Adipocyte (in vitro differentiated cells): ENCODE measurements at regions not wholly inside any gene's neighbourhood (a gene's known extent, or its start where the extent isn't known, plus 50 kb on each side); places are given as distances from the start of the nearest gene placed in this dataset.

Experiments used
- DNase-seq: peaks from one replicate; pipeline ENCODE4 v3.0.0-alpha.2; 2015; ENCODE audit warnings: low read depth
- H3K27me3 ChIP-seq: replicated peaks from 2 replicates; pipeline ENCODE4 v1.7.0; 2013; ENCODE audit warnings: mild to moderate bottlenecking, low read length, moderate library complexity; ENCODE audit not compliant: control insufficient read depth, insufficient read depth
- H3K36me3 ChIP-seq: 2 replicates; pipeline ENCODE4 v1.7.0; 2013; ENCODE audit warnings: low read length, mild to moderate bottlenecking, moderate library complexity; ENCODE audit not compliant: control insufficient read depth, insufficient read depth, severe bottlenecking
- H3K4me1 ChIP-seq: 2 replicates; pipeline ENCODE4 v1.7.0; 2013; ENCODE audit warnings: mild to moderate bottlenecking, low read length, moderate library complexity; ENCODE audit not compliant: control insufficient read depth, insufficient read depth
- H3K4me3 ChIP-seq: 2 replicates; pipeline ENCODE4 v1.7.0; 2013; ENCODE audit warnings: mild to moderate bottlenecking, low read length, moderate library complexity
- H3K9ac ChIP-seq: 2 replicates; pipeline ENCODE4 v1.7.0; 2013; ENCODE audit warnings: mild to moderate bottlenecking, low read length, moderate library complexity
- H3K9me3 ChIP-seq: 2 replicates; pipeline ENCODE4 v1.7.0; 2013; ENCODE audit warnings: mild to moderate bottlenecking, low read length, moderate library complexity; ENCODE audit not compliant: control insufficient read depth

GRCh38 chr6:94227741-94228140, 808.4 kb upstream of the EPHA7 start:
- Histone ChIP-seq H3K36me3 (no peaks in the 10 kb centered on the region), H3K9me3 (no peaks in the 10 kb centered on the region), H3K4me3 (no peak overlapping the region), H3K9ac (no peak overlapping the region), H3K4me1 (no peaks in the 10 kb centered on the region), H3K27me3 (no peaks in the 10 kb centered on the region)
- no peak for DNase-seq

GRCh38 chr6:94217836-94218235, 798.5 kb upstream of the EPHA7 start:
- Histone ChIP-seq H3K9me3 (no peaks in the 10 kb centered on the region), H3K4me3 (no peak overlapping the region), H3K27me3 (no peaks in the 10 kb centered on the region), H3K36me3 (no peaks in the 10 kb centered on the region), H3K4me1 (no peaks in the 10 kb centered on the region), H3K9ac (no peak overlapping the region)
- no peak for DNase-seq

- Histone ChIP-seq H3K9ac (no peak overlapping the region), H3K9me3 (no peaks in the 10 kb centered on the region), H3K4me1 (no peaks in the 10 kb centered on the region), H3K4me3 (no peak overlapping the region), H3K27me3 (no peaks in the 10 kb centered on the region), H3K36me3 (no peaks in the 10 kb centered on the region)
- DNase-seq = no peak
These were observed 796.2 kb upstream of the EPHA7 start for GRCh38 chr6:94215552-94215951.

- Histone ChIP-seq H3K27me3 (no peaks in the 10 kb centered on the region), H3K36me3 (no peaks in the 10 kb centered on the region), H3K9ac (no peak overlapping the region), H3K4me3 (no peak overlapping the region), H3K4me1 (no peaks in the 10 kb centered on the region), H3K9me3 (no peaks in the 10 kb centered on the region)
- no peak for DNase-seq
These were observed 793.9 kb upstream of the EPHA7 start for GRCh38 chr6:94213226-94213625.

- H3K27me3 ChIP-seq = no peaks in the 10 kb centered on the region
- H3K4me3 ChIP-seq = no peak overlapping the region
- no peaks in the 10 kb centered on the region for H3K9me3 ChIP-seq
- H3K9ac ChIP-seq = no peak overlapping the region
- H3K36me3 ChIP-seq = no peaks in the 10 kb centered on the region
- H3K4me1 ChIP-seq = no peaks in the 10 kb centered on the region
- DNase-seq = no peak
These were observed 777.5 kb upstream of the EPHA7 start for GRCh38 chr6:94196891-94197290.

GRCh38 chr6:94190030-94190429, 770.7 kb upstream of the EPHA7 start:
- Histone ChIP-seq H3K9ac (no peak overlapping the region), H3K4me1 (no peaks in the 10 kb centered on the region), H3K9me3 (no peaks in the 10 kb centered on the region), H3K27me3 (no peaks in the 10 kb centered on the region), H3K36me3 (no peaks in the 10 kb centered on the region), H3K4me3 (no peak overlapping the region)
- DNase-seq = no peak

- no peaks in the 10 kb centered on the region for H3K27me3 ChIP-seq
- H3K4me3 ChIP-seq = no peak overlapping the region
- H3K4me1 ChIP-seq = no peaks in the 10 kb centered on the region
- no peak for DNase-seq
- no peaks in the 10 kb centered on the region for H3K9me3 ChIP-seq
- H3K9ac ChIP-seq = no peak overlapping the region
- H3K36me3 ChIP-seq = no peaks in the 10 kb centered on the region
These were observed 765.5 kb upstream of the EPHA7 start for GRCh38 chr6:94184666-94185464.

- DNase-seq = no peak
- no peak overlapping the region for H3K4me3 ChIP-seq
- no peaks in the 10 kb centered on the region for H3K27me3 ChIP-seq
- no peaks in the 10 kb centered on the region for H3K36me3 ChIP-seq
- no peaks in the 10 kb centered on the region for H3K9me3 ChIP-seq
- no peak overlapping the region for H3K9ac ChIP-seq
- H3K4me1 ChIP-seq = no peaks in the 10 kb centered on the region
These were observed 758.1 kb upstream of the EPHA7 start for GRCh38 chr6:94177429-94177828.

- DNase-seq = no peak
- no peak overlapping the region for H3K4me3 ChIP-seq
- no peaks in the 10 kb centered on the region for H3K27me3 ChIP-seq
- no peaks in the 10 kb centered on the region for H3K36me3 ChIP-seq
- no peaks in the 10 kb centered on the region for H3K9me3 ChIP-seq
- H3K4me1 ChIP-seq = no peaks in the 10 kb centered on the region
- H3K9ac ChIP-seq = no peak overlapping the region
These were observed 756.1 kb upstream of the EPHA7 start for GRCh38 chr6:94175465-94175864.

GRCh38 chr6:94163877-94164276, 744.5 kb upstream of the EPHA7 start:
- DNase-seq = no peak
- no peak overlapping the region for H3K4me3 ChIP-seq
- H3K36me3 ChIP-seq = no peaks in the 10 kb centered on the region
- H3K27me3 ChIP-seq = no peaks in the 10 kb centered on the region
- no peaks in the 10 kb centered on the region for H3K4me1 ChIP-seq
- peaks cover 4% of the 10 kb centered on the region for H3K9me3 ChIP-seq
- no peak overlapping the region for H3K9ac ChIP-seq

- Histone ChIP-seq H3K9me3 (no peaks in the 10 kb centered on the region), H3K27me3 (no peaks in the 10 kb centered on the region), H3K9ac (no peak overlapping the region), H3K4me3 (no peak overlapping the region), H3K36me3 (no peaks in the 10 kb centered on the region), H3K4me1 (no peaks in the 10 kb centered on the region)
- no peak for DNase-seq
These were observed 731.5 kb upstream of the EPHA7 start for GRCh38 chr6:94150886-94151285.

- no peak for DNase-seq
- Histone ChIP-seq H3K4me3 (no peak overlapping the region), H3K27me3 (no peaks in the 10 kb centered on the region), H3K4me1 (no peaks in the 10 kb centered on the region), H3K9ac (no peak overlapping the region), H3K36me3 (no peaks in the 10 kb centered on the region), H3K9me3 (no peaks in the 10 kb centered on the region)
These were observed 725.4 kb upstream of the EPHA7 start for GRCh38 chr6:94144807-94145206.
